Astrocyte (in vitro differentiated cells and primary cell): ENCODE measurements at regions not wholly inside any gene's neighbourhood (a gene's known extent, or its start where the extent isn't known, plus 50 kb on each side); places are given as distances from the start of the nearest gene placed in this dataset.

Experiments used
- DNase-seq: peaks from one replicate; pipeline ENCODE4 v3.0.0-alpha.2; 2010; ENCODE audit warnings: low read depth
- FAIRE-seq: peaks from 2 replicates; lab custom pipeline; 2011; peaks lifted over from hg19 to GRCh38; lab: Jason Lieb, UNC
- H2AFZ ChIP-seq: 2 replicates; pipeline ENCODE4 v1.6.0; 2012; ENCODE audit warnings: low read depth, low read length, inconsistent platforms
- H3K27ac ChIP-seq: 2 replicates; pipeline ENCODE4 v1.5.1; 2011; ENCODE audit warnings: low read depth, low read length, inconsistent platforms
- H3K27me3 ChIP-seq: 2 replicates; pipeline ENCODE4 v1.6.0; 2011; ENCODE audit warnings: low read length, inconsistent platforms; ENCODE audit not compliant: insufficient read depth
- H3K36me3 ChIP-seq: 2 replicates; pipeline ENCODE4 v1.5.1; 2011; ENCODE audit warnings: low read length, inconsistent platforms; ENCODE audit not compliant: insufficient read depth
- H3K4me1 ChIP-seq: 2 replicates; pipeline ENCODE4 v1.5.1; 2011; ENCODE audit warnings: low read length, inconsistent platforms; ENCODE audit not compliant: insufficient read depth
- H3K4me2 ChIP-seq: 2 replicates; pipeline ENCODE4 v1.6.0; 2012; ENCODE audit warnings: low read length, inconsistent platforms
- H3K4me3 ChIP-seq: 2 replicates; pipeline ENCODE4 v1.5.1; 2011; ENCODE audit warnings: low read depth, mild to moderate bottlenecking, low read length, inconsistent platforms; ENCODE audit not compliant: insufficient read depth
- H3K79me2 ChIP-seq: 2 replicates; pipeline ENCODE4 v1.6.0; 2012; ENCODE audit warnings: mild to moderate bottlenecking, low read length, inconsistent platforms; ENCODE audit not compliant: insufficient read depth
- H3K9ac ChIP-seq: 2 replicates; pipeline ENCODE4 v1.6.0; 2012; ENCODE audit warnings: mild to moderate bottlenecking, low read length, inconsistent platforms
- H3K9me3 ChIP-seq: 2 replicates; pipeline ENCODE4 v1.5.1; 2012; ENCODE audit warnings: low read depth, mild to moderate bottlenecking, low read length, inconsistent platforms; ENCODE audit not compliant: insufficient read depth
- H4K20me1 ChIP-seq: 2 replicates; pipeline ENCODE4 v1.6.0; 2012; ENCODE audit warnings: low read length, inconsistent platforms; ENCODE audit not compliant: insufficient read depth
- H3K27ac Mint-ChIP-seq: one replicate; pipeline ENCODE4 v1.8.0; 2021; ENCODE audit warnings: mild to moderate bottlenecking, mixed read lengths; ENCODE audit not compliant: unreplicated experiment
- H3K27me3 Mint-ChIP-seq: one replicate; pipeline ENCODE4 v1.8.0; 2021; ENCODE audit warnings: low read depth, mixed read lengths; ENCODE audit not compliant: unreplicated experiment
- H3K36me3 Mint-ChIP-seq: one replicate; pipeline ENCODE4 v1.8.0; 2021; ENCODE audit warnings: low read depth, mixed read lengths; ENCODE audit not compliant: unreplicated experiment
- H3K4me1 Mint-ChIP-seq: one replicate; pipeline ENCODE4 v1.8.0; 2021; ENCODE audit warnings: low read depth, mixed read lengths; ENCODE audit not compliant: unreplicated experiment
- H3K4me3 Mint-ChIP-seq: one replicate; pipeline ENCODE4 v1.8.0; 2021; ENCODE audit warnings: mild to moderate bottlenecking, moderate library complexity, mixed read lengths; ENCODE audit not compliant: unreplicated experiment
- H3K9me3 Mint-ChIP-seq: one replicate; pipeline ENCODE4 v1.8.0; 2021; ENCODE audit warnings: mild to moderate bottlenecking, mixed read lengths; ENCODE audit not compliant: unreplicated experiment
- EZH2 ChIP-seq: IDR thresholded peaks from 2 replicates; pipeline ENCODE4 v1.6.1; 2012; ENCODE audit warnings: mild to moderate bottlenecking, low read length, inconsistent platforms; ENCODE audit not compliant: insufficient read depth
- TF ChIP-seq, protein P1 (sequence below): IDR thresholded peaks from 2 replicates; pipeline ENCODE4 v1.5.1; 2011; ENCODE audit warnings: low read depth, mild to moderate bottlenecking, inconsistent platforms, low read length, moderate library complexity; ENCODE audit not compliant: insufficient read depth

GRCh38 chr4:38316045-38316444, 348.0 kb upstream of the KLF3 start:
- Histone ChIP-seq H3K9ac (no peak overlapping the region), H4K20me1 (no peaks in the 10 kb centered on the region), H3K4me3 (no peak overlapping the region), H3K4me1 (peaks cover 23% of the 10 kb centered on the region), H3K27me3 (no peaks in the 10 kb centered on the region), H3K36me3 (no peaks in the 10 kb centered on the region), H3K79me2 (no peaks in the 10 kb centered on the region), H2AFZ (no peak overlapping the region), H3K9me3 (no peaks in the 10 kb centered on the region), H3K27ac (no peak overlapping the region), H3K4me2 (no peak overlapping the region)
- peaks cover 6% of the 10 kb centered on the region for H3K9me3 Mint-ChIP-seq
- H3K27ac Mint-ChIP-seq, result no peak overlapping the region
- peaks cover 10% of the 10 kb centered on the region for H3K4me1 Mint-ChIP-seq
- H3K36me3 Mint-ChIP-seq, result no peaks in the 10 kb centered on the region
- DNase-seq, result no peak
- FAIRE-seq, result no peak
- TF ChIP-seq, protein P1, sequence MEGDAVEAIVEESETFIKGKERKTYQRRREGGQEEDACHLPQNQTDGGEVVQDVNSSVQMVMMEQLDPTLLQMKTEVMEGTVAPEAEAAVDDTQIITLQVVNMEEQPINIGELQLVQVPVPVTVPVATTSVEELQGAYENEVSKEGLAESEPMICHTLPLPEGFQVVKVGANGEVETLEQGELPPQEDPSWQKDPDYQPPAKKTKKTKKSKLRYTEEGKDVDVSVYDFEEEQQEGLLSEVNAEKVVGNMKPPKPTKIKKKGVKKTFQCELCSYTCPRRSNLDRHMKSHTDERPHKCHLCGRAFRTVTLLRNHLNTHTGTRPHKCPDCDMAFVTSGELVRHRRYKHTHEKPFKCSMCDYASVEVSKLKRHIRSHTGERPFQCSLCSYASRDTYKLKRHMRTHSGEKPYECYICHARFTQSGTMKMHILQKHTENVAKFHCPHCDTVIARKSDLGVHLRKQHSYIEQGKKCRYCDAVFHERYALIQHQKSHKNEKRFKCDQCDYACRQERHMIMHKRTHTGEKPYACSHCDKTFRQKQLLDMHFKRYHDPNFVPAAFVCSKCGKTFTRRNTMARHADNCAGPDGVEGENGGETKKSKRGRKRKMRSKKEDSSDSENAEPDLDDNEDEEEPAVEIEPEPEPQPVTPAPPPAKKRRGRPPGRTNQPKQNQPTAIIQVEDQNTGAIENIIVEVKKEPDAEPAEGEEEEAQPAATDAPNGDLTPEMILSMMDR, result no peak
- no peak for TF ChIP-seq EZH2
- H3K4me3 Mint-ChIP-seq, result no peak overlapping the region
- H3K27me3 Mint-ChIP-seq, result no peaks in the 10 kb centered on the region

- Mint-ChIP-seq H3K27me3 (no peaks in the 10 kb centered on the region), H3K36me3 (no peaks in the 10 kb centered on the region), H3K4me1 (peaks cover 7% of the 10 kb centered on the region), H3K4me3 (no peak overlapping the region), H3K9me3 (peaks cover 6% of the 10 kb centered on the region), H3K27ac (no peak overlapping the region)
- Histone ChIP-seq H3K27ac (no peak overlapping the region), H3K9me3 (no peaks in the 10 kb centered on the region), H3K9ac (no peak overlapping the region), H3K4me2 (no peak overlapping the region), H3K79me2 (no peaks in the 10 kb centered on the region), H2AFZ (no peak overlapping the region), H3K4me3 (no peak overlapping the region), H4K20me1 (no peaks in the 10 kb centered on the region), H3K36me3 (no peaks in the 10 kb centered on the region), H3K27me3 (no peaks in the 10 kb centered on the region), H3K4me1 (peaks cover 23% of the 10 kb centered on the region)
- DNase-seq (no peak), FAIRE-seq (no peak)
- TF ChIP-seq, protein P1, result no peak
- no peak for TF ChIP-seq EZH2
Observed at GRCh38 chr4:38317041-38317674, 346.8 kb upstream of the KLF3 start.

GRCh38 chr4:38318737-38319455, 345.1 kb upstream of the KLF3 start:
- H2AFZ ChIP-seq, result peak overlapping the region; percentile 27
- Mint-ChIP-seq H3K27me3 (no peaks in the 10 kb centered on the region), H3K36me3 (no peaks in the 10 kb centered on the region), H3K27ac (peak overlapping the region; percentile 75), H3K4me3 (no peak overlapping the region), H3K4me1 (peaks cover 9% of the 10 kb centered on the region), H3K9me3 (peaks cover 10% of the 10 kb centered on the region)
- TF ChIP-seq, protein P1, result no peak
- TF ChIP-seq EZH2, result no peak
- peaks cover 26% of the 10 kb centered on the region for H3K4me1 ChIP-seq
- H3K9me3 ChIP-seq, result no peaks in the 10 kb centered on the region
- peak overlapping the region; percentile 3 for H3K4me3 ChIP-seq
- H3K27me3 ChIP-seq, result no peaks in the 10 kb centered on the region
- peak overlapping the region; percentile 52 for H3K27ac ChIP-seq
- H3K4me2 ChIP-seq, result peak overlapping the region; percentile 76
- H3K79me2 ChIP-seq, result no peaks in the 10 kb centered on the region
- no peaks in the 10 kb centered on the region for H3K36me3 ChIP-seq
- no peaks in the 10 kb centered on the region for H4K20me1 ChIP-seq
- peak overlapping the region; percentile 60 for H3K9ac ChIP-seq
- DNase-seq (peak; percentile 96), FAIRE-seq (no peak)
